NOMO-1 treated with dmso at 0.1 percent for 144 hours (cell line): ENCODE measurements at regions not wholly inside any gene's neighbourhood (a gene's known extent, or its start where the extent isn't known, plus 50 kb on each side); places are given as distances from the start of the nearest gene placed in this dataset.

Experiments used
- DNase-seq: peaks from one replicate; lab custom pipeline; 2025; ENCODE audit not compliant: unreplicated experiment; lab: John Stamatoyannopoulos, UW

DNA sequence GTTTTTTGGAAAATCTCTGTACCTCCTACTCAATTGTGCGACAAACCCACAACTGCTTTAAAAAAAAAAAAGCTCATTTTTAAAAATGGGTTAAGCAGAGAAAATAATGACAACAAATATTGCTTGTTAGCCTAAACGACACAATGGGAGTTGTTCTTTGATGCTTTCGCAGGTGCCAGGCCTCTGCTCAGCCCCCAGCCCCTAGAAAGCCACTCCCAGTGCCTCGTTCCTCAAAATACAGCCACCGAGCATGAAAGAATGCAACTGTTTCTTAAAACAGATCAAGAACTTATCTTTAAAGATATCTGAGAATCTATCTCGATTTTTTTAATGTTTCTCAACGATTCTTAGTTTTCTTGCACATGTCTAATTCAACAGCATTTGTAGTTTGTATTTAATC, 85.2 kb upstream of the PFKP start:
- no peak for DNase-seq

DNA sequence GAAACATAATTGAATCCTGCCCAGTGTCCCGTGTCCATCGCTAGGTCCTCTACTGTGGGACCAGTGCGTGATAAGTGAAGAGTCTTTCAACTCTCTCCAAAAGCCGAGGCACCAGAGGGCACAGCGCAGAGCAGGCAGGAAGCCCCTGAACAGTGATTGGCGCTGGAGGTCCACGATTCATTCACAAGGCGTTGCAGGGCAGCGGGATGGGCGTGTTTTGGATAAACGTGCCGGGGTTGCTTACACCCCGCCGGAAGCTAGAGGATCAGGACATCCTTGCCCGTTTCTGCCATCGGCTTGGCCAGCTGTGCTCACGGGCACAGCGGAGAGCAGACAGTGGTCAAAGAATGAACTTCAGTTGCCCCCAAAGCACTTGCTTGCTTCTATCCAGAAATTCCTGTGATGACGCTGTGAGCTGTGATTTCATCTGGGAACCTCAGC, 86.0 kb upstream of the PFKP start:
- peak; percentile 9 for DNase-seq

DNA sequence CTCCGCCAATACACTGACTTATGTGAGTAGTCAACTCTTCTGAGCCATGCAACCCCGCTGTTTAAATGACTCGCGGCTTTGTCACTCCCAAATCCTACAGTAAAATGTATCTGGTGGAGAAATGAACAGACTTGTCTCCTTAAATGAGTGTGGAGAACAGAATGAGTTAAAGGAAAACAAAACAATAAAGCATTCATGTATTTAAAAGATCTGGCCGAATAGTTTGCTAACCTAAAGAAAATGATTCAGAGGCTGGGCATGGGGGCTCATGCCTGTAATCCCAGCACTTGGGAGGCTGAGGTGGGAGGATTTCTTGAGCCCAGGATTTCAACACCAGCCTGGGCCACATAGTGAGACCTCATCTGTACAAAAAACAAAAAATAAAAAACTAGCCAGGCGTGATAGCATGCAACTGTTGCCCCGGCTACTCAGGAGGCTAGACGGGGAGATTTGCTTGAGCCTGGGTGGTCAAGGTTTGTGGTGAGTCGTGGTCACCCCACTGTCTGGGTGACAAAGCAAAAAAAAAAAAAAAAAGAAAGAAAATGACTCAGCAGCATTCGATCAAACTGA, 86.5 kb upstream of the PFKP start:
- no peak for DNase-seq

DNA sequence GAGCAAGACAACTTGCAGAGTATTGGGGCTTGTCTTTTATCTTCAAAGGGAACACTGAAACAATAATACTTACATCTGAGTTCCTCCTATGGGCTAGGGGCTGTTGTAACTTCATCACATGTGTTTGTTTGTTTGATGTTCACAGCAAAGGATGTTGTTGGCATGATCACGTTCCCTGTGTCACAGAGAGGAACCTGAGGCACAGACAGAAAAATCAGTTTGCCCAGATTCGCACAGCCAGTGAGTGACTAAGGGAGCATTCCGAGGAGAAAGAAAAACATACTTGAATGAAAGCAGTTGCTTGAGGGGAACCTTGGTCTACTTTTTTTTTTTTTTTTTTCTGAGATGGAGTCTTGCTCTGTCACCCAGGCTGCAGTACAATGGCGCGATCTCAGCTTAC, 87.2 kb upstream of the PFKP start:
- DNase-seq: no peak

DNA sequence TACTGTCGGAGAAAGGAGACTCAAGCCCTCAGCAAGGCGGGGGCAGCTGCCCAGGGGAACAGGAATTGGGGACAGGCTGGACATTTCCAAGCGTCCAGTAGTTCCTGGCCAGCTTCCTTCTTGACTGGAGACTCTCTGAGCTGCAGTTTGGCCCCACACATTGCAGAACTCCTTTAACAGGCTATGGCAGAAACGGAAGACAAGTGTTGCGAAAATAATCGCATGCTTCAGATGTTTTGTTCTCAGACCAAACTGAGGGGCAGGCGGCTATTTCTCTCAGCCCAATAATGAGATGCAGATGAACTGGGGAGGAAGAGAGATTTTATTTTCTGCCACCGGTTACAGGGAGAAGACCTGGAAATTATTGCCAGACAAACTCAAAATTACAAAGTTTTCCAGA, 88.0 kb upstream of the PFKP start:
- peak; percentile 75 for DNase-seq

DNA sequence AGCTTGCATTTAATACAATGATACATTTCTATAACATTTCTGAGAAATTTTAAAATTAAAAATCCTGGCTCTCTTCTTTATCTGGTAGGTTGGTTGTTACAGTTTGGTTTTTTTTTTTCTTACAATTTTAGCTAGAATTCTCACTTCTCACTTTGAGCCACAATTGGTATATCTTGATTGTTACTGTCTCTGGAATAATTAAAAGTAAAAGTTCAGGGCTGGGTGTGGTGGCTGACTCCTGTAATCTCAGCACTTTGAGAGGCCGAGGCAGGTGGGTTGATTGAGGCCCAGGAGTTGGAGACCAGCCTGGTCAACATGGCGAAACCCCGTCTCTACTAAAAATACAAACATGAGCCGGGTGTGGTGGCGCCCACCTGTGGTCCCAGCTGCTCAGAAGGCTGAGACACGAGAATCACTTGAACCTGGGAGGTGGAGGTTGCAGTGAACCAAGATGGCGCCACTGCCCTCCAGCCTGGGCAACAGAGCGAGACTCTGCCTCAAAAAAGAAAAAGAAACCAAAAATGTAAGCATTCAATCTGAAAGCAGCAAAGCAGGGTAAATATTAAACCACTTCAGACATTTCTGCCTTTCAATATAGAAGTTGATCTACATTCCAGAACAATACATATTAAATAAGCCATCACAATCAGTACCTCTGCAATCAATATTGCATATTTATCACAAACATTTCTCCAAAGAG, 88.6 kb upstream of the PFKP start:
- no peak for DNase-seq

DNA sequence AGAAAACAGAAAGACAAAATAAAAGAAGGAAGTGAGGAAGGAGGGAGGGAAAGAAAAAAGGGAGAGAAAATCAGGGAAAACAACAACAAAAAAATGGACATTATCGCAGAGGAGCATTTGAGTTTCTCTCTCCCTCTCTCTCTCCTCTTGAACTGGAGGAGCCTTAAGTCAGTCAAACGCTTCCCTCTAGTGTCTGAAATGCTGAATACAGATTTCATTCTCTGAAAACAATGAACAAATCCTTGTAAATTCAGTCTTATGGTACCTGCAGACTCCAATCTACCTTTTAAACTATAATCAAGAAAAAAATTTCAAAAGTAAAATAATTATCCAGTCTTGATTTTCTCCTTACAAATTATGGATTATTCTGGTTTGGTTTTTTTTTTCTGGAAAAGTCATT, 89.2 kb upstream of the PFKP start:
- DNase-seq: peak; percentile 48

DNA sequence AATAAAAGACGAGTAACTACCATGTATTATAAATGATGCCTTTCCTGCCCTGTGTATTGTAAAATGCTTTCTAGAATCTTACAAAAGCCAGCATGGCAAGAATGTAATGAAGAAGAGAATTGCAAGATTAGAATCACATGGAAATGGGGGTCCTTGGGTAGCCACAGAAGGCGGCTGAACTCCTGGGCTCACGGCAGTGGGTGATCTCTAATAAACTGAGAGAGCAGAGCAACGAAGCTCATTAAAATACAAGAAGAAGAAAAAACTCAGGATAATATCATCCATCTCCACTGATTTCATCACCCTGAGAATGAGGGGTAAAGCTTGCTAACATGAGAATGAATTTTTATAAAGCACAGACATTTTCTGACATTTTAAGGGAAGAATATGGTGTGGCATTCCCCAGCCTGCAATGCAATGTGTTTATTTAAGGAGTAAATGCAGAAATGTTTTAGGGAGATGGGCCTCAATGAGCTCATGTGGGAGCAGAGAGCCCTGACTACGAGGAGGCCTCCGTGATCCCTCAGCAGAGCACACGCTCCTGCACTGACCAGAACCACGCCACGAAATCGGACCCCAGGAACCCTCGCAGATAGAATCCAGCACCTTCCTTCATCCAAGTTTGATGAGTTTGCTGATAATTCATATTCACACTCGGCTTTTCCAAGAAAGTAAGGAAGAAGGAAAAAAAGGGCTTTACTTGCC, 92.7 kb upstream of the PFKP start:
- DNase-seq: no peak

DNA sequence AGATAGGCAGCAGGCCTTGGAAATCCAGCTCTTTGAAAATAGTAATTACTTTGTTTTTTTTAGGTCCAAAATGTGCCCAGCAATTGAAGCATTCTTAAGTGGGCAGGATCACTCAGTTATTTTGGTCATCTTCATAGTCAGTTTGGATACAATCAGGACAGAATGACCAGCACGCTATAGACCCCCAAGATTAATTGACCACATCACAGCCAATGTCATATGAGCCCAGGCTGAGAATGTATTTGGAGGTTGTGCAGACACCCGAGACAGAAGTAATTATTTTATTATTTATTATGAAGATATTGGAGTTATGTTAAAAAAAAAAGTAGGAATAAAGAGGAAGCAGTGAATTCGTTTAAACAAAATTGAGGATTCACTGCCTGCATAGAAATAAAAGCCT, 93.3 kb upstream of the PFKP start:
- no peak for DNase-seq

DNA sequence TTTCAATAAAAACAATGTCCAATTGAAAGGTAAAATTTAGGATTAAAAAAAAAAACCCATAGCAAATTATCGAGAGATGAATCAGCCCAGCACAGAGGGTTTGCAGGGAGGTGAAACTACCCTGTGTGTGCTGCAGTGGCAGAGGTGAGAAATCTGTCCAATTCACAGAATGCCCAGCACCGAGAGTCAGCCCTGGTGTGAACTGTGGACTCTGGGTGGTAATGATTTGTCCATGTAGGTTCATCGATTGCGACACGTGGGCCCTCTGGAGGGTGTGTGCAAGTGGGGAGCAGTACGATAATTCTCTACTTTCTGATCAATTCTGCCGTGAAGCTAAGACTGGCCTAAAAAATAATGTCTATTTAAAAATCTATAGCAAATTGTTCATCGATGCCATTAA, 94.5 kb upstream of the PFKP start:
- DNase-seq: no peak

DNA sequence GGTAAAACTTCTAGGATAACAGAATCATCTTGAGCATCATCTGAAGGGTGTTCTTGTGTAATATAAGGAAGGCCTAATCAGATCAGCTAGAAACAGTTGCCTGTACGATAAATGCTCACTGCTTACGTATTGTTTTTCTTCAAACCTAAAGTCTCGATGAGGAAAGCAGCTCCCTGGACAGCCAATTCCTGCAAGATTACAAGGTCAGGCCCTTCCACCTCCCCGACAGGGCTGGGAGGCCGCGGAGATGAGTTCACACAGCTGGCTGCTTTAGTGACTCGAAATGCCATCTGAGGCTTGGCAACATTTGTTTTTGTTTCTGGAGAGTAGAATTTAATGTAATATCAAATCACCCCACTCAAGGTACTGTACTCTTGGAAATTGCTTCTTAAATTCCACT, 95.1 kb upstream of the PFKP start:
- DNase-seq: no peak

DNA sequence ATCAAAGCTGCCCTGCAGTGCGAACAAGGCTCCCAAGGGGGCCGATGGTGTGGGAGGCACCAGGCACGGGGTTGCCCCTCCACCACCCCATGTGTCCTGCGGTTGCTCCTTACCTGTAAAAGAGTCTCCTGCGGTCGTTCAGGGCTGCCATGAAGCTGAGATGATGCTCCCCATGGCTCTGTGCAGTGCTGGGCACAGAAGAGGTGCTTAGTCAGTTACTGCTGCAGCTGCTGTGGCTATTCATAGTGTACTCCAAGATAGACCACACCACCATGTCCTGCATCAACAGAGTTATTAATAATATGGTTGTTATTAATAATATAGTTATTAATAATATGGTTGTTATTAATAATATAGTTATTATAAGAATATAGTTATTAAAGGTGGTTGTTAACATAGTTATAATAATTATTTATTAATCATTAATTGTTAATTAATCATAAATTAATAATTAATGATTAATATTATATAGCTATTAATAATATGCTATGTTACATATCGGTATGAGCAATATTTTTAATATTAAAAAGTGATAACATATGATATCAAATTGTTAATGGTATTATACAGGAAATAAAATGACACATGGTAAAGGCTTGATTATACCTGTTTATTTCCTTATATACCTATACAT, 97.0 kb upstream of the PFKP start:
- DNase-seq: no peak

DNA sequence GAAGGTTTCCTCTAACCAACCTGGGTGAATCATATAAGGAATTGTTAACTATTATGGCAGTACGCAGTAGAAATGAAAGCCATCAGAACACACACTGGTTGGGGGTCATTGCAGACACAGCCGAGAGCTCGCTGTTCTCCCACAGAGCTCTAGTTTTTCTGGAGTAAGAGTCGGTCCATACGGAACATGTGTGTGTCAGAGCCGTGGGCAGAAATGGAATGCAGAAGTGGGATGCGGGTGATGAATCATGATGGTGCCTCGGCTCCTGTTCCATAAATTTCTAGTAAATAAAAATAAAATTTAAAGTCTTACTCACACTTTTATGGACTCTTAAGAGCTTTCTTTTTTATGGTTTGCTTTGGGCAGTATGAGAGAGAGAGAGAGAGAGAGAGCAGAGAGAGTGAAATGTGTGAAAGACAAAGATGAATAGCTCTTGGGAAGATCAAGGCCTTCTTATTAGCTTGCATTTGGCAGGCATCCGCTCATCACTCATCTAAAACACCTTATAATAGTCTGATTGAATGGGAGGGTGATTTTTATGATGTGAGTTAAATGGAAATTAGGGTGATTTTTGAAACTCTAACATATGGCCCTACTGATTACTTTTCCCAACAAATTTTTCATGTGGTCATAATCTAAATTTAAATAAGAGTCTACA, 98.8 kb upstream of the PFKP start:
- DNase-seq: no peak

DNA sequence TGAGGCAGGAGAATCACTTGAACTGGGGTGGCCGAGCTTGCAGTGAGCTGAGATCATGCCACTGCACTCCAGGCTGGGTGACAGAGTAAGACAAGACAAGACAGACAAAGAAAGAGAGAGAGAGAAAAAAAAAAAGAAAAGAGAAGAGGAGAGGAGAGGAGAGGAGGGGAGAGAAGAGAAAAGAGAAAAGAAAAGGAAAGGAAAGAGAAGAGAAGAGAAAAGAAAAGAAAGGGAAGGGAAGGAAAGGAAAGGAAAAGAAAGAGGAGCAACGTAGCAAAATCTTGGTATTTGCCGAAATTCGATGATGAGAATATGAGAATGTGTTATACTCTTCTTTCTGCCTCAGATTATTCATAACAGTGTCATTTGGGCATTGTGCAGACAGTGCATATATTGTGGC, 101.2 kb upstream of the PFKP start:
- DNase-seq: no peak

DNA sequence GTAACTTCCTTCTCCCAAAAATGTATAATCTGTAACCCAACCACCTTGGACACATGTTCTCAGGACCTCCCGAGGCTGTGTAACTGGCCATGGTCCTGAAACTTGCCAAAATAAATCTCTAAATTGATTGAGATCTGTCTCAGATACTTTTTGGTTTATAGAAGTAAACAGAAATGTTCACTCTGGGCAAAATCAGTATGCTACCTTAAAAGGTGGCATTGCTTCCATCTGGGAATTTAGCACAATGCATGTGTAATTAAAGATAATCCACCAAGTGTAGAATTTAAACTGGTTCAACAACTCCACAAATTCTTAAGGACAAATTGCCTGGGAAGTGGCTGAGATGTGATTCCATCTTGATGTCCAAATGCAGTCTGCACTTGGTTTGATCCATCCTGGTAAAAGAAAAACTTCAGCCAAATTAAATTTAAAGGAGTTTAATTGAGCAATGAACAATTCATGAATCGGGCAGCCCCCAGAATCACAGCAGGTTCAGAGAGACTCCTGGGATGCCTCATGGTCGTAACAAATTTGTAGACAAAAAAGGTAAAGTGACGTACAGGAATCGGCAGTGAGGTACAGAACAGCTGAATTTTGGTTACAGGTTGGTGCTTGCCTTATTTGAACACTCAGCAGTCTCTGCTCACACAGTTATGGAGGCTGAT, 102.6 kb upstream of the PFKP start:
- DNase-seq: no peak

DNA sequence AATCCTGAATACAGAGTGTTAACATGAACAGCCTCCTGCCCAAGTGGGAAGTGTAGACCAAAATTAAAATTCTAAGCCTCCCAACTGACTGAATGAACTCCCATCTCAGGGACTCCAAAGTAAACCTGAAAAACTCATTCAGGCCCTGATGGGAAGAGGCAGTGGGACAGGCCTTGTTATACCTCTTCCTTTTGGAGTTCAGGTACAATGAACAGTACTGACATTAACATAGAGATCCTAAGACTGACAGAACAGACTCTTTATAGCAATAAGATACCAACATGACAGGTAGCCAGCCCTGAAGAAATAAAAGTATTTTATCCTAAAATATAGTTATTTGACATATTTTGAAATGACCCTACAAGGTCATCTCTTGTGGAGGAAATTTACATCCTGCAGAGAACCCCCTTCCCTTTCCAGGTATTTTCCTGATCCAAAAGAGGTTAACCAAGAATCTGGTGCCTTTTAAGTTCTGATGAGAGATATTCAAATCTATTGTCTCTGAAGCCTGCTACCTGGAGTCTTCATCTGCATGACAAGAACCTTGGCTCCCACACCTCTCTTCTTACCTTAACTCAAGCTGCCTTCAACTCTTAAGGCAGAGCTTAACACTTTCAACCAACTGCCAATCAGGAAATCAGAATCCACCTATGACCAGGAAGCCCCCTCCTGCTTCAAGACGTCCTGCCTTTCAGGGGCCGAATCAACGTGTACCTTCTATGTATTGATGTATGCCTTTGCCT, 103.3 kb upstream of the PFKP start:
- no peak for DNase-seq

DNA sequence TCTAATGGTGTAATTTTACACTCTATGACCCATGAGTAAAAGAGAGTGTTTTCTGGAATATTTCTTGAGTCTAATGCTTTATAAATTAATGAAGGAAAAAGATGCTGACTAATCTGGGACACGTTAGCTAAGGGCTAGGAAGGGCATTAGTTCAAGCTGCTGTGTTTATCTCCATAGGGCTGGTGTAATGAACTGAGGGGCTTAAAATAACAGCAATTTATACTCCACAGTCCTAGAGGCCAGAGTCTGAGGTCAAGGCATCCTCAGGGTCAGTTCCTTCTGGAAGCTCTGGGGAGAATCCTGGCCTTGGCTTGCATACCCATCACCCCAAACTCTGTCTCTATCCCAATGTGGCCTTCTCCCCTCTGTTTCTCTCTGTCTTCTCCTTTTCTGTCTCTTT, 105.2 kb upstream of the PFKP start:
- DNase-seq: no peak

DNA sequence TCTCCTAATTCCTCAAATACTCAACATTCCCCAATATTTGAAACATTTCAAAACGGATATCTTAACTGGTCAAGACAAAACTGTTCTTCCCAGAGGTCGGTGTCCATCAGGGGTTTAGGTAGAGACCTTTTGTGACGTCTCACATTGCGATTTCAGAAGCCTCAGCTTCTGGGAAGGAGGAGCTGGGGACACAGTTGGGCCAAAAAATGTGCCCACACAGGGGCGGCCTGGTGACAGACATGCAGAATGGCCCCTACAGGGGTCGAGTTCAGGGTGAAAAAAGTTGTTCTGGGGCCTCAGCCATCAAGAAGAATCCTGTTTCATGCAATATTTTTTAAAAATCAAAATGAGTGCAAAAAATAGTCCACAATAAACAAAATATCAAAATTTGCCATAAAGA, 108.7 kb upstream of the PFKP start:
- DNase-seq: no peak

DNA sequence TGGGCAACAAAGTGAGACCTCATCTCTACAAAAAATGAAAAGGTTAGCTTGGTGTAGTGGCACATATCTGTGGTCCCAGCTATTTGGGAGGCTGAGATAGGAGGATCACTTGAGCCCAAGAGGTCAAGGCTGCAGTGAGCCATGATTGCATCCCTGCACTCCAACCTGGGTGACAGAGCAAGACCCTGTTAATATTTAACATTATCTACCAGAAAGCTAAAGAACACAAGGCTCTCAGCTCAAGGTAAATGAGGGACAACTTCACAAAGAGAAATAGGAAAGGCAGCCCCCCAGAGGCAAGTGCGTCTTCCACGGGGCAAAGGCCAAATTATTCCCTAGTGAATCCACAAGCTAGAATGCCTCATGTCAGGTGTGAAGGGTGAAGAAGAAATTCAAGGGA, 109.6 kb upstream of the PFKP start:
- DNase-seq: no peak

DNA sequence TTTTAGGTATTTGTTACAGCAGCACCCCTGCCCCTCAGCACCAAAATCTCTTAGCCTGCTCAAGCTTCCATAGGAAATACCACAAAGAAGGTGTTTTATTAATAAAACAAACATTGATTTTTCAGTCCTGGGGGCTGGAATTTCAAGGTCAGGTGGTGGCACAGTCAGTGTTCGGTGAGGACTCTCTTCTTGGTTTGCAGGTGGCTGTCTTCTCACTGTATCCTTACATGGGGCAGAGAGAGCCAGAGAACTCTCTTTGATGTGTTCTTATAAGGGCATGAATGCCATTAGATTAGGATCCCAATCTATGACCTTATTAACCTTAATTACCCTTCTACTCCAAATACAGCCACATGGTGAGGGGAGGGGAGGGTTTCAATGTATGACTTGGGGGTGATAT, 112.3 kb upstream of the PFKP start:
- DNase-seq: no peak
